Naive thymus-derived CD4-positive, alpha-beta T cell (primary cell): ENCODE measurements at regions not wholly inside any gene's neighbourhood (a gene's known extent, or its start where the extent isn't known, plus 50 kb on each side); places are given as distances from the start of the nearest gene placed in this dataset.

Experiments
- ATAC-seq: fragments of 150-1000 bp; cut with Tn5 transposase; 2 replicates; pipeline ENCODE4 v1.10.0; 2021; ENCODE audit warnings: mild to moderate bottlenecking, moderate library complexity
- CTCF ChIA-PET: fragments of 350-600 bp; sonication (Branson Sonifier 250); formaldehyde crosslinking; loops from one replicate; lab custom pipeline; 2021; ENCODE audit warnings: antibody characterized with exemption; lab: Charles Lee
- POLR2A ChIA-PET: fragments of 350-600 bp; sonication (Branson Sonifier 250); formaldehyde crosslinking; loops from one replicate; lab custom pipeline; 2021; ENCODE audit warnings: antibody characterized with exemption, inconsistent platforms; lab: Charles Lee
- DNase-seq, 9 donors: peaks; one replicate each; pipeline versions ENCODE4 v3.0.0 to v3.0.0-alpha.2; 2020 to 2022; ENCODE audit warnings: mixed read lengths in 1 of 9
- H3K27ac ChIP-seq: one replicate; pipeline ENCODE4 v1.7.0; 2013; ENCODE audit warnings: mild to moderate bottlenecking, low read depth, low read length, moderate library complexity
- H3K27me3 ChIP-seq, 2 donors: one replicate each; pipeline ENCODE4 v1.7.0; 2013; ENCODE audit warnings: low read length in 2 of 2, mild to moderate bottlenecking in 2 of 2, moderate library complexity in 2 of 2; ENCODE audit not compliant: control insufficient read depth in 2 of 2, insufficient read depth in 2 of 2
- H3K36me3 ChIP-seq, 3 experiments: 1 replicate in 2 of 3; 2 replicates in 1 of 3; pipeline ENCODE4 v1.7.0; 2013; ENCODE audit warnings: low read length in 3 of 3, mild to moderate bottlenecking in 3 of 3, moderate library complexity in 1 of 3; ENCODE audit not compliant: insufficient read depth in 3 of 3, control insufficient read depth in 2 of 3
- H3K4me1 ChIP-seq, 2 donors: one replicate each; pipeline ENCODE4 v1.7.0; 2013; ENCODE audit warnings: low read length in 2 of 2, mild to moderate bottlenecking in 2 of 2, moderate library complexity in 1 of 2; ENCODE audit not compliant: control insufficient read depth in 2 of 2, insufficient read depth in 2 of 2
- H3K4me3 ChIP-seq: 2 replicates; pipeline ENCODE4 v1.7.0; 2013; ENCODE audit warnings: mild to moderate bottlenecking, low read length
- H3K9me3 ChIP-seq, 3 experiments: 1 replicate in 2 of 3; 2 replicates in 1 of 3; pipeline ENCODE4 v1.7.0; 2013; ENCODE audit warnings: low read length in 3 of 3; ENCODE audit not compliant: control insufficient read depth in 2 of 3
- H3K27ac Mint-ChIP-seq, 9 donors: one replicate each; pipeline ENCODE4 v1.8.0; 2020 to 2022; ENCODE audit warnings: mixed read lengths in 9 of 9, mild to moderate bottlenecking in 8 of 9, moderate library complexity in 5 of 9, inconsistent platforms in 2 of 9
- H3K27me3 Mint-ChIP-seq, 5 donors: one replicate each; pipeline ENCODE4 v1.8.0; 2021 to 2022; ENCODE audit warnings: mixed read lengths in 5 of 5, mild to moderate bottlenecking in 1 of 5
- H3K36me3 Mint-ChIP-seq, 5 donors: one replicate each; pipeline ENCODE4 v1.8.0; 2020 to 2022; ENCODE audit warnings: mixed read lengths in 5 of 5, mild to moderate bottlenecking in 3 of 5, inconsistent platforms in 1 of 5
- H3K4me1 Mint-ChIP-seq, 7 donors: one replicate each; pipeline ENCODE4 v1.8.0; 2020 to 2022; ENCODE audit warnings: mixed read lengths in 7 of 7, mild to moderate bottlenecking in 3 of 7, inconsistent platforms in 1 of 7
- H3K4me3 Mint-ChIP-seq, 10 donors: one replicate each; pipeline ENCODE4 v1.8.0; 2020 to 2022; ENCODE audit warnings: mild to moderate bottlenecking in 10 of 10, mixed read lengths in 10 of 10, moderate library complexity in 6 of 10, inconsistent platforms in 2 of 10
- H3K9me3 Mint-ChIP-seq, 11 donors: one replicate each; pipeline ENCODE4 v1.8.0; 2020 to 2022; ENCODE audit warnings: mixed read lengths in 11 of 11, mild to moderate bottlenecking in 4 of 11, inconsistent platforms in 1 of 11, moderate library complexity in 1 of 11
- intact Hi-C, 2 donors: fragments of 100-400 bp; cut with micrococcal nuclease; formaldehyde crosslinking; loops; one replicate each; pipeline ENCODE4 v1.15.1; 2023

GRCh38 chr12:47362126-47362705 is 282.5 kb upstream of the AMIGO2 start:
- Mint-ChIP-seq H3K4me1 (peaks cover 48 to 61% (median 53%) of the 10 kb centered on the region in 7 donors), H3K4me3 (peak overlapping the region; percentile 16 to 88 (median 83)), H3K27me3 (no peaks in the 10 kb centered on the region), H3K9me3 (peaks cover 0 to 16% (median 6%) of the 10 kb centered on the region in 11 donors), H3K27ac (peak overlapping the region in 8 of 9 donors; percentile 96 to 100 (median 98)), H3K36me3 (peaks cover 7 to 14% (median 7%) of the 10 kb centered on the region in 5 donors)
- ATAC-seq (no peak), DNase-seq (no peak)
- no peaks in the 10 kb centered on the region for H3K27me3 ChIP-seq
- peak overlapping the region; percentile 80 for H3K27ac ChIP-seq
- intact Hi-C loops = loop anchor here (2.0 to 10.0 kb wide), 7 partner anchors 17 to 1637 kb away; partner anchors contain the start of genes ARID2 (in 1 of the 2), HDAC7 (in 1 of the 2), SENP1 (in 1 of the 2) and SLC38A1 (in 1 of the 2)
- no peaks in the 10 kb centered on the region for H3K36me3 ChIP-seq
- H3K4me3 ChIP-seq = peak overlapping the region; percentile 12
- ChIA-PET POLR2A (interaction anchor here (0.7 to 3.0 kb wide), 8 partner anchors 8 to 283 kb away, joined by 3 to 30 read pairs (median 4); partner anchors contain the start of genes AMIGO2 and PCED1B), CTCF (interaction anchor here (0.7 to 1.9 kb wide), 4 partner anchors 27 to 36 kb away, joined by 3 to 6 read pairs (median 4); no protein-coding TSS in a partner anchor)
- no peaks in the 10 kb centered on the region for H3K9me3 ChIP-seq
- H3K4me1 ChIP-seq = peaks cover 55 to 66% of the 10 kb centered on the region in 2 donors

- Histone ChIP-seq H3K4me1 (peaks cover 56 to 67% of the 10 kb centered on the region in 2 donors), H3K9me3 (no peaks in the 10 kb centered on the region), H3K27ac (peak overlapping the region; percentile 80), H3K27me3 (no peaks in the 10 kb centered on the region), H3K36me3 (no peaks in the 10 kb centered on the region), H3K4me3 (peak overlapping the region; percentile 48)
- ATAC-seq (peak; percentile 68), DNase-seq (peak in 8 of 9 donors; percentile 10 to 50 (median 32))
- Mint-ChIP-seq H3K4me1 (peaks cover 52 to 68% (median 59%) of the 10 kb centered on the region in 7 donors), H3K27me3 (no peaks in the 10 kb centered on the region), H3K27ac (peak overlapping the region in 8 of 9 donors; percentile 96 to 100 (median 98)), H3K4me3 (peak overlapping the region; percentile 78 to 88 (median 84)), H3K9me3 (peaks cover 0 to 20% (median 8%) of the 10 kb centered on the region in 11 donors), H3K36me3 (peaks cover 7 to 16% (median 11%) of the 10 kb centered on the region in 5 donors)
- POLR2A ChIA-PET = interaction anchor here (1.0 to 3.0 kb wide), 15 partner anchors 8 to 282 kb away, joined by 3 to 30 read pairs (median 6); partner anchors contain the start of genes AMIGO2 and PCED1B
- CTCF ChIA-PET = interaction anchor here (0.6 to 1.5 kb wide), 5 partner anchors 27 to 329 kb away, joined by 3 to 11 read pairs (median 3); no protein-coding TSS in a partner anchor
- intact Hi-C loops = loop anchor here (1.0 to 10.0 kb wide), 20 partner anchors 17 to 1637 kb away; partner anchors contain the start of genes AMIGO2 (in 1 of the 2), ARID2 (in 1 of the 2), HDAC7 (in 1 of the 2) and PCED1B (in 1 of the 2)
Observed at GRCh38 chr12:47361389-47362021, 281.7 kb upstream of the AMIGO2 start.

- POLR2A ChIA-PET = interaction anchor here (0.9 to 3.0 kb wide), 16 partner anchors 8 to 281 kb away, joined by 3 to 30 read pairs (median 6); partner anchors contain the start of genes AMIGO2 and PCED1B
- peak overlapping the region in 8 of 9 donors; percentile 96 to 100 (median 98) for H3K27ac Mint-ChIP-seq
- CTCF ChIA-PET = interaction anchor here (0.6 to 1.5 kb wide), 8 partner anchors 14 to 167 kb away, joined by 3 to 11 read pairs (median 3); no protein-coding TSS in a partner anchor
- Histone ChIP-seq H3K4me3 (peak overlapping the region; percentile 48), H3K4me1 (peaks cover 56 to 67% of the 10 kb centered on the region in 2 donors), H3K27me3 (no peaks in the 10 kb centered on the region), H3K36me3 (no peaks in the 10 kb centered on the region), H3K9me3 (no peaks in the 10 kb centered on the region), H3K27ac (peak overlapping the region; percentile 80)
- ATAC-seq (peak; percentile 89), DNase-seq (peak in 8 of 9 donors; percentile 44 to 84 (median 79))
- H3K4me3 Mint-ChIP-seq = peak overlapping the region; percentile 78 to 88 (median 84)
- intact Hi-C loops = loop anchor here (1.0 to 10.0 kb wide), 20 partner anchors 11 to 1636 kb away; partner anchors contain the start of genes AMIGO2 (in 1 of the 2), ARID2 (in 1 of the 2), HDAC7 (in 1 of the 2) and PCED1B (in 1 of the 2)
- H3K36me3 Mint-ChIP-seq = peaks cover 7 to 18% (median 16%) of the 10 kb centered on the region in 5 donors
- H3K4me1 Mint-ChIP-seq = peaks cover 58 to 74% (median 65%) of the 10 kb centered on the region in 7 donors
- no peaks in the 10 kb centered on the region for H3K27me3 Mint-ChIP-seq
- H3K9me3 Mint-ChIP-seq = peaks cover 0 to 20% (median 9%) of the 10 kb centered on the region in 11 donors
Observed at GRCh38 chr12:47360771-47361388, 281.1 kb upstream of the AMIGO2 start.

- Mint-ChIP-seq H3K4me1 (peaks cover 56 to 82% (median 73%) of the 10 kb centered on the region in 7 donors), H3K4me3 (peak overlapping the region; percentile 78 to 88 (median 84)), H3K9me3 (peaks cover 0 to 24% (median 9%) of the 10 kb centered on the region in 11 donors), H3K27ac (peak overlapping the region in 8 of 9 donors; percentile 96 to 100 (median 98)), H3K36me3 (peaks cover 7 to 18% (median 16%) of the 10 kb centered on the region in 5 donors), H3K27me3 (no peaks in the 10 kb centered on the region)
- peak overlapping the region; percentile 21 for H3K4me3 ChIP-seq
- H3K36me3 ChIP-seq = no peaks in the 10 kb centered on the region
- intact Hi-C loops = loop anchor here (1.0 to 10.0 kb wide), 17 partner anchors 10 to 1635 kb away; partner anchors contain the start of genes ARID2 (in 1 of the 2), HDAC7 (in 1 of the 2), SCAF11 (in 1 of the 2) and SENP1 (in 1 of the 2)
- peaks cover 51 to 66% of the 10 kb centered on the region in 2 donors for H3K4me1 ChIP-seq
- POLR2A ChIA-PET = interaction anchor here (0.7 to 3.0 kb wide), 13 partner anchors 9 to 153 kb away, joined by 3 to 30 read pairs (median 6); no protein-coding TSS in a partner anchor
- DNase-seq (no peak), ATAC-seq (no peak)
- no peaks in the 10 kb centered on the region for H3K9me3 ChIP-seq
- H3K27me3 ChIP-seq = no peaks in the 10 kb centered on the region
- CTCF ChIA-PET = interaction anchor here (0.7 to 0.9 kb wide), 3 partner anchors 14 to 83 kb away, joined by 3 to 4 read pairs (median 3); no protein-coding TSS in a partner anchor
- H3K27ac ChIP-seq = peak overlapping the region; percentile 80
Observed at GRCh38 chr12:47360093-47360480, 280.3 kb upstream of the AMIGO2 start.

- peak overlapping the region; percentile 80 for H3K27ac ChIP-seq
- H3K4me3 Mint-ChIP-seq = peak overlapping the region in 9 of 10 donors; percentile 31 to 88 (median 81)
- peaks cover 0 to 24% (median 9%) of the 10 kb centered on the region in 11 donors for H3K9me3 Mint-ChIP-seq
- POLR2A ChIA-PET = interaction anchor here (0.7 to 2.0 kb wide), 6 partner anchors 9 to 152 kb away, joined by 3 to 9 read pairs (median 6); no protein-coding TSS in a partner anchor
- H3K9me3 ChIP-seq = no peaks in the 10 kb centered on the region
- no peaks in the 10 kb centered on the region for H3K27me3 ChIP-seq
- peaks cover 53 to 83% (median 73%) of the 10 kb centered on the region in 7 donors for H3K4me1 Mint-ChIP-seq
- H3K4me3 ChIP-seq = no peak overlapping the region
- H3K27ac Mint-ChIP-seq = peak overlapping the region in 8 of 9 donors; percentile 96 to 100 (median 98)
- H3K4me1 ChIP-seq = peaks cover 50 to 61% of the 10 kb centered on the region in 2 donors
- CTCF ChIA-PET = no interaction called here
- no peaks in the 10 kb centered on the region for H3K27me3 Mint-ChIP-seq
- no peak for DNase-seq
- H3K36me3 Mint-ChIP-seq = peaks cover 7 to 18% (median 16%) of the 10 kb centered on the region in 5 donors
- ATAC-seq = no peak
- intact Hi-C loops = loop anchor here (1.0 to 10.0 kb wide), 17 partner anchors 9 to 1635 kb away; partner anchors contain the start of genes ARID2 (in 1 of the 2), HDAC7 (in 1 of the 2), SCAF11 (in 1 of the 2) and SENP1 (in 1 of the 2)
- no peaks in the 10 kb centered on the region for H3K36me3 ChIP-seq
Observed at GRCh38 chr12:47359310-47360092, 279.7 kb upstream of the AMIGO2 start.
